ENCODE measurements at regions not wholly inside any gene's neighbourhood (a gene's known extent, or its start where the extent isn't known, plus 50 kb on each side); places are given as distances from the start of the nearest gene placed in this dataset.

DNA sequence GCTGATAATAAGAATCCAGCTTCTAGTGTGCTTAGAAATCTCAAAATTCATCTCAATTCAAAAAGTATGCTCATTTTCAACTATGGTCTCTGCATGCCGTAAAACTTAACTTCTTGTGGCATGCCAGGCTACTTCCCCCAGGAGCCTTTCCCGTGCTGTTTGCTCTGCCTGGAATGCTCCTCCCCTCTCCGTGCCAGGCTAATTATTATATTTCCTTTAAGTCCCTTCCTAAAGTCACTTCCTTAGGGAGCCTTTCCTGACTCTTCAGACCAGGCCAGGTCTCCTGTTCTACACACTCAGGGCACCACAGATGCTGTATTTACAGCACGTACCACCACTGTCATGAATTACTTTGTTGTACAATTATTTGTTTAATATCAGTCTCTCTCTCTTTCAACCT lies 67.1 kb upstream of the PPP2R5A start:
- Mint-ChIP-seq H3K36me3 (ENCODE audit: low read depth) (no peaks in the 10 kb centered on the region), H3K27me3 (no peaks in the 10 kb centered on the region), H3K4me1 (ENCODE audit: low read depth) (peaks cover 15% of the 10 kb centered on the region), H3K9me3 (no peaks in the 10 kb centered on the region), H3K27ac (no peak overlapping the region), H3K4me3 (no peak overlapping the region)
- H3K27ac ChIP-seq (ENCODE audit: low read depth in 1 of 2, low read length in 2 of 2), result no peak overlapping the region
- TF ChIP-seq, protein P1, sequence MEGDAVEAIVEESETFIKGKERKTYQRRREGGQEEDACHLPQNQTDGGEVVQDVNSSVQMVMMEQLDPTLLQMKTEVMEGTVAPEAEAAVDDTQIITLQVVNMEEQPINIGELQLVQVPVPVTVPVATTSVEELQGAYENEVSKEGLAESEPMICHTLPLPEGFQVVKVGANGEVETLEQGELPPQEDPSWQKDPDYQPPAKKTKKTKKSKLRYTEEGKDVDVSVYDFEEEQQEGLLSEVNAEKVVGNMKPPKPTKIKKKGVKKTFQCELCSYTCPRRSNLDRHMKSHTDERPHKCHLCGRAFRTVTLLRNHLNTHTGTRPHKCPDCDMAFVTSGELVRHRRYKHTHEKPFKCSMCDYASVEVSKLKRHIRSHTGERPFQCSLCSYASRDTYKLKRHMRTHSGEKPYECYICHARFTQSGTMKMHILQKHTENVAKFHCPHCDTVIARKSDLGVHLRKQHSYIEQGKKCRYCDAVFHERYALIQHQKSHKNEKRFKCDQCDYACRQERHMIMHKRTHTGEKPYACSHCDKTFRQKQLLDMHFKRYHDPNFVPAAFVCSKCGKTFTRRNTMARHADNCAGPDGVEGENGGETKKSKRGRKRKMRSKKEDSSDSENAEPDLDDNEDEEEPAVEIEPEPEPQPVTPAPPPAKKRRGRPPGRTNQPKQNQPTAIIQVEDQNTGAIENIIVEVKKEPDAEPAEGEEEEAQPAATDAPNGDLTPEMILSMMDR (IDR thresholded peaks at IDR 0.05), result no peak
- DNase-seq (no peak), ATAC-seq (ENCODE audit: poor library complexity) (no peak)
- intact Hi-C loops (cut with DNase I, micrococcal nuclease), result no loop called here
- H3K9me3 ChIP-seq (ENCODE audit: control insufficient read depth in 1 of 2, insufficient read depth in 1 of 2, low read length in 2 of 2), result no peaks in the 10 kb centered on the region
- POLR2A ChIA-PET, result no interaction called here
- H3K27me3 ChIP-seq (ENCODE audit: control insufficient read depth in 1 of 2, insufficient read depth in 2 of 2, low read length in 2 of 2), result no peaks in the 10 kb centered on the region
- CTCF ChIA-PET, result no interaction called here
- no peaks in the 10 kb centered on the region for H3K36me3 ChIP-seq (ENCODE audit: insufficient read depth, low read length)
- H3K4me1 ChIP-seq (ENCODE audit: insufficient read depth, low read length), result no peaks in the 10 kb centered on the region
- H3K4me3 ChIP-seq (ENCODE audit: low read length), result no peak overlapping the region

DNA sequence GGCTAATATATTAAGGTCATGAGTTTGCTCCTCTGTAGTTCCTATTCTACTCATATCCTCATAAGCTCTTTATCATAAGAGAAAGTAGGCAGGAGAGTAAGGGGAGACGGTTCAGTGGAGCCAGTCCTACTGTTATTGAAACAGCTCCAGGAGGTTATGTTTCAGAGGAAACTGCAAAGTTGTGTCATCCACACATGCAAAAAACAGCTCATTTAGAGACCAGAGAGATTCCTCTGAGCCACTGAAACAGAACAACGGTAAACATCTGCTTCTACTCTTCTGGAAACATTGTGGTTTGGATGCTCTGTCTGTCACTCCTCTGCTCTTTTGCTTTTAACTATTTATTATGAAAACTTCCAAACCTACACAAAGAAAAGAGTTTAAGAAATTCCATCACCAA lies 66.3 kb upstream of the PPP2R5A start:
- ATAC-seq (ENCODE audit: poor library complexity) (no peak), DNase-seq (no peak)
- TF ChIP-seq, protein P1 (IDR thresholded peaks at IDR 0.05), result no peak
- Histone ChIP-seq H3K36me3 (ENCODE audit: insufficient read depth, low read length) (no peaks in the 10 kb centered on the region), H3K9me3 (ENCODE audit: control insufficient read depth in 1 of 2, insufficient read depth in 1 of 2, low read length in 2 of 2) (no peaks in the 10 kb centered on the region), H3K4me1 (ENCODE audit: insufficient read depth, low read length) (no peaks in the 10 kb centered on the region), H3K27ac (ENCODE audit: low read depth in 1 of 2, low read length in 2 of 2) (no peak overlapping the region), H3K27me3 (ENCODE audit: control insufficient read depth in 1 of 2, insufficient read depth in 2 of 2, low read length in 2 of 2) (no peaks in the 10 kb centered on the region), H3K4me3 (ENCODE audit: low read length) (no peak overlapping the region)
- intact Hi-C loops (cut with DNase I, micrococcal nuclease), result no loop called here
- H3K36me3 Mint-ChIP-seq (ENCODE audit: low read depth), result no peaks in the 10 kb centered on the region
- peaks cover 16% of the 10 kb centered on the region for H3K4me1 Mint-ChIP-seq (ENCODE audit: low read depth)
- H3K9me3 Mint-ChIP-seq, result no peaks in the 10 kb centered on the region
- H3K27ac Mint-ChIP-seq, result no peak overlapping the region
- H3K4me3 Mint-ChIP-seq, result no peak overlapping the region
- no peaks in the 10 kb centered on the region for H3K27me3 Mint-ChIP-seq
- ChIA-PET POLR2A (no interaction called here), CTCF (no interaction called here)

DNA sequence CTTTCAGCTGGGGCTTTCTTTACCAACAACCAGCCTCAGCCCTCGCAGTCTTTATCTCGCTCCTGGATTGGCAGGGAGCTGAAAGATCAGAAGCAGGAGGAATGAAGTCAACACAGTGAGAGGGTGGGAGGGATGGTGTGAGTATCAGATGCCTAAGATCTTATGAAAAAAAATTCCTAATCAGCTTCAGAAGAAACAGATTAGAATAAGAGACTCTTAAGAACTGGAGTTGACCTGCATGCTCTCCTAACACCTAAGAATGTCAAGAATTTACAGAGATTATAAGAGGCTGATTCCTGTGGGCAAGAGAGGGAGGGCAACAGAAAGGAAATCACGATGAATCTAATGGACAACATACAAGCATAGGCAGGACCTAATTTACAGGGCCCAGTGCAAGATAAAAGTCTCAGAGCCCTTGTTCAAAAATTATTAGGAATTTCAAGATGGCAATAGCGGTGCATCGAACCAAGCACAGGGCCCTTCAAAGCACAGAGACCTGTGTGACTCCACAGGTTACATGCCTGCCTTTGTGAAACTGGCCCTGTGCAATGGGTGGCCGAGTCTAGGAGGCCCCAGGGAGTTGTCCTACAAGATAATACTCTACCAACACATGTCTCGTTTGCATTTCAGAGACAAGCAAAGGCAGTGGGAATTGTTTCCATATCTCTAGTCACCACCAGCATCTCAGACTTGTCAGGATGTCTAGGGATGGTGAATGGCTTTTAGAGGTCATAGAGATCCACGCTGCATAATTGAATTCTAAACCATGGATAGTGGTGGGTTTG lies 65.3 kb upstream of the PPP2R5A start:
- intact Hi-C loops (cut with DNase I, micrococcal nuclease), result no loop called here
- no peak overlapping the region for H3K27ac Mint-ChIP-seq
- CTCF ChIA-PET, result no interaction called here
- H3K4me3 Mint-ChIP-seq, result no peak overlapping the region
- Histone ChIP-seq H3K4me3 (ENCODE audit: low read length) (no peak overlapping the region), H3K4me1 (ENCODE audit: insufficient read depth, low read length) (peaks cover 7% of the 10 kb centered on the region), H3K27ac (ENCODE audit: low read depth in 1 of 2, low read length in 2 of 2) (no peak overlapping the region), H3K27me3 (ENCODE audit: control insufficient read depth in 1 of 2, insufficient read depth in 2 of 2, low read length in 2 of 2) (no peaks in the 10 kb centered on the region), H3K36me3 (ENCODE audit: insufficient read depth, low read length) (no peaks in the 10 kb centered on the region), H3K9me3 (ENCODE audit: control insufficient read depth in 1 of 2, insufficient read depth in 1 of 2, low read length in 2 of 2) (no peaks in the 10 kb centered on the region)
- H3K9me3 Mint-ChIP-seq, result no peaks in the 10 kb centered on the region
- ATAC-seq (ENCODE audit: poor library complexity) (no peak), DNase-seq (no peak)
- no peaks in the 10 kb centered on the region for H3K36me3 Mint-ChIP-seq (ENCODE audit: low read depth)
- H3K27me3 Mint-ChIP-seq, result no peaks in the 10 kb centered on the region
- POLR2A ChIA-PET, result no interaction called here
- TF ChIP-seq, protein P1 (IDR thresholded peaks at IDR 0.05), result no peak
- H3K4me1 Mint-ChIP-seq (ENCODE audit: low read depth), result peaks cover 21% of the 10 kb centered on the region
